CD4-positive, alpha-beta T cell treated with Interleukin-15 for 4 hours (primary cell): ENCODE measurements at regions not wholly inside any gene's neighbourhood (a gene's known extent, or its start where the extent isn't known, plus 50 kb on each side); places are given as distances from the start of the nearest gene placed in this dataset.
A peak's percentile ranks its signal among the peaks of the same experiment; 100 is the strongest.
"Not testable (repeated sequence)": the region's sequence is repeated elsewhere in the genome, so short reads cannot be mapped to it uniquely, and the experiment has no call there.

Experiments used
- DNase-seq: peaks from one replicate; pipeline ENCODE4 v3.0.0-alpha.2; 2020; ENCODE audit warnings: low spot score

DNA sequence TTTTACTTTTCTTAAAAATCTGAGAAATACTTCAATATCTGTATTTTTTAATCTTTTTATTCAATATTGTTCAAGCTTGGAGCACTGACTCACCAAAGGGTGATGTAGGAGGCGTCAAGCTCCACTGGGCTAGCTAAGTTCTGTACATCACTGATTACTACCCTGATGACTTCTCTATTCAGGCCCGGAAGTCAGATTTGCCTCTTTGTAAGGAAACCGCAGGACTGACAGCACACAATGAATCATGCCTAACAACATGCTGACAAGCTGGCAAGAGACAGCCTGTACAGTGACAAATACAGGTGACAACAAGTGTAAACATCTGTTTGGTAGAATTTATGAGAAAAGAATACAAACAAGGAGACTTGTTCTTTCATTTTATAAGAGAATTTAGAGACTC, 627.9 kb upstream of the RORB start:
- peak; percentile 25 for DNase-seq

GRCh38 chr9:73871636-73872035, 625.5 kb upstream of the RORB start:
- DNase-seq, result no peak

GRCh38 chr9:73872701-73873100, 624.4 kb upstream of the RORB start:
- DNase-seq, result no peak

- DNase-seq, result no peak
These were observed 617.0 kb upstream of the RORB start for GRCh38 chr9:73880101-73880500.

- DNase-seq, result no peak
These were observed 608.1 kb upstream of the RORB start for GRCh38 chr9:73889023-73889422.

GRCh38 chr9:73890685-73891277, 606.4 kb upstream of the RORB start:
- DNase-seq, result no peak

DNA sequence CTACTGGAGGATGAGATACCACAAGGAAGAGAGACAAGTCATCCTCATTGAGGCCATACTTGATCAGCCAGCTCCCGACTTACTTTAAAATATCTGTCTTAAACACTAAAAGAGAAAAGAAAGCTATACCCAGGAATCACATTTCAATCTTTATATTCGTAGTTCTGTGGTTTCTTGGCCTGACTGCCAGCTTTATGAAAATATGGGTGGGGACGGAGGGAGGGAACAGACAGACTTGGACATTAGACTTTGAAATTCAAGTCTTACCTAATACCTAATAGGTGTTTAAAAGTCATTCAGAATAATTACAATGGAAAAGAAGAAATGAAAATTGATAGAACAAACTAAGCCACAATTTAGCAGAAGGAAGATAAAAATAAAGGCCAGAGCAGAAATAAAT, 604.8 kb upstream of the RORB start:
- DNase-seq, result no peak

- DNase-seq, result no peak
These were observed 603.9 kb upstream of the RORB start for GRCh38 chr9:73893230-73893629.

DNA sequence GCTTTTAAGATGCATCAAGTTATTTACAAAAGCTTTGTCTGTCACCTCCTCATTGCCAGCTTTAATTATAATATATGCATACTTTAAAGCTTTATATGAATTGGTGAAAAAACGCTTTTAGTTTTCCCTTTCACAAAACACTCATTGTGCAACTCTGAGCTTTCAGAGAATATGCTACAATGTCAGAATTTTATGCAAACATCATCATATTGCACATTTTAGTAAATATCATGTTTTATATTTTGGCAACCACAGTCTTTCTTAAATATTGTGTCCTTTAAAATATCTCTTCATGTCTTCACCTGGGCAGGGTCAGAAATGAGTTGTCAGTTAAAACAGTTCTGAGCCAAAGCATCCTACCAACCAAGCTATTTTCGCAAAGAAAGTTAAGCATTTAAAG, 601.1 kb upstream of the RORB start:
- DNase-seq, result no peak

DNA sequence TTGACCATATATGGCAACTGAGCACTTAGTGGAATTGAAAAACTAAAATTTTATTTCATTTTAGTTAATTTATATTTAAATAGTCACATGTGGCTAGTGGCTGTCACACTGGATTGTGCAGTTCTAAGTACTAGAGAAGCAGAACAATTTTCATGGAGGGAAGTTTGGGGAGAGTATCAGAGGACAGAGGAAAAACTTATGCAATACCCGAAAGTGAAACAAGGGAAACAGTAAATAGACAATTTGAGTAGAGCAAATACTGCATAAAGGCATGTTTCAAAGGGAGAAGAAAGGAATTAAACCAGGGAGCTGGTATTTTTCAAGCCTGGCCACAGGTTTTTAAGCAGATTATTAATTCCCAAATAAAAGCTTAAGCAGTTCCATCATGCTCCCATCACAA, 590.5 kb upstream of the RORB start:
- DNase-seq, result no peak

DNA sequence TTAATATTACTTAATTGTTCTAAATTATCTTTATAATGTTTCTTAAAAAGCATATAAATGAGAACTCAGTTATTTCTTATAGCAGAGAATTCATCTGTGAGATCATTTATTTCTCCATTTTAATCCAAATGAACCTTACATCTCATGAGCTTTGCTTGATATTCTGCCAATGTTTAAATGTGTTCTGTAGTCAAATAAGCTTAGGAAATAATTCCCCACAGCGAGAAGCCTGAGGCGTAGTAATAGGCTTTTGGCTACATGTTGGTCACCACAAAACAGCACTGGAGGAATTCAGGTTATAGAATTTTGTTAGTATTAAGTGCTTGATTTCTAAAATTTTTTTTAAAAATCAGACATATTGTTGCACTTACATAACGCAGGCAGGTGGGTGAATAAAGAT, 585.3 kb upstream of the RORB start:
- DNase-seq, result no peak

DNA sequence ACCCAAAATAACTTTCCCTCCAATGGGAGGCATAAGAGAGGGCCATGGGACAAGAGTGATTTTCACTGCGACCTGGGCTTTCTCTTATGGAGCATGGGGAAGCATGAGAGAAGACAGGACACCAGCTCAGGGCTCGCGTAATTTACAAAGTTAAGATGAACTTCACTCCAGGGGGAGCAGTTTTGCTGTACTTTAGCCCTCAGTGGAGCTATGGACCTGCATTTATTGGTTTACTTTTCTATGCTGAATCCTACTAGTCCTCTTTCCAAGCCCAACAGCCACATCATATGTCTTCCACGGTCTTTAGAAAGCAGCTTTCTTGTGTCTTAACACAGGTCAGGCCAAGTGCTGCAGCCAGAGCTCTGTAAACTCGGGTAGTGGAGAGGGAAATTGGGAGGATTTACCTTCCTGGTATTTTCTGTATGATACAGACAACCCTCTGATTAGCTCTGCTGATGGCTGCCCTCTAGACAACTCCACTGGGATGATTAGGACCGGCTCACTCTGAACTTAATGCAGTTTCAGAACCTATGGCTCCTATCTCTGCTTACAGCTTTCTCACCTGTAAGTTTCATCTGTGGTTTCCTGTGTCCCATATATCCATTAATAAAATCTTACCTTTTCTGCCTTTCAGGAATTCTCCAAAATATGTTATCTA, 581.0 kb upstream of the RORB start:
- DNase-seq, result no peak

GRCh38 chr9:73919712-73920111, 577.4 kb upstream of the RORB start:
- DNase-seq, result no peak

GRCh38 chr9:73923796-73924195, 573.3 kb upstream of the RORB start:
- DNase-seq, result no peak

- DNase-seq, result no peak
These were observed 546.0 kb upstream of the RORB start for GRCh38 chr9:73951147-73951546.

- no peak for DNase-seq
These were observed 534.3 kb upstream of the RORB start for GRCh38 chr9:73962792-73963191.

- DNase-seq, result no peak
These were observed 527.2 kb upstream of the RORB start for GRCh38 chr9:73969936-73970335.

GRCh38 chr9:73976424-73976823, 520.7 kb upstream of the RORB start:
- not testable (repeated sequence) for DNase-seq

- no peak for DNase-seq
These were observed 517.3 kb upstream of the RORB start for GRCh38 chr9:73979894-73980264.

GRCh38 chr9:73980754-73981153, 516.4 kb upstream of the RORB start:
- no peak for DNase-seq

DNA sequence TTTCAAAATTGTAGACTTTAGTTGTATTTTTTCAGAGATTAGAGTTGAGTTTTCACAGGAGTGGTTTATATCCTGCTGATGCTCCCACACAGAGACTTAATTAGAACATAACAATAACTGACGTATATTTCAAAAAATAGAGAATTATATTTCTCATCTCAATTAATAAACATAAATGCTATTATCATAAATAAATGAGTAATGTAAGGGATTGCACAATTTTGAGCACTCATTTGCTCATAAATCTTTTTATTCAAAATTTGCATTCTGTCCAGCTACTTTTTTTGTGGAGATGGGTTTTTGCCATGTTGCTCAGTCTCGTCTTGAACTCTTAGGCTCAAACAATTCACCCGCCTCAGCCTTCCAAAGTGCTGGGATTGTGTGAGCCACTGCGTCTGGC, 515.7 kb upstream of the RORB start:
- no peak for DNase-seq

DNA sequence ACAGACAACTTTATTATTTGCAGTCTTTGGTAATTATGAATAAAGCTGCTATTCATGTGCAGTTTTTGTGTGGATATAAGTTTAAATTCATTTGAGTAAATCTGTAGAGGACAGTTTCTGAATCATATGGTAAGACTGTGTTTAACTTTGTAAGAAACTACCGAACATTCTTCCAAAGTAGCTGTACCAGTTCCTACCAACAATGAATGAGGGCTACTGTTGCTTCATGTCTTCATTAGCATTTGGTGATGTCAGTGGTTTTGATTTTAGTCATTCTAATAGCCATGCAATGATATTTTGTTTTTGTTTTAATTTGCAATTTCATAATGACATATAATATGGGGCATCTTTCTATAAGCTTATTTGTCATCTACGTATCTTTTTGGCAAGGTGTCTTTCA, 501.3 kb upstream of the RORB start:
- no peak for DNase-seq

DNA sequence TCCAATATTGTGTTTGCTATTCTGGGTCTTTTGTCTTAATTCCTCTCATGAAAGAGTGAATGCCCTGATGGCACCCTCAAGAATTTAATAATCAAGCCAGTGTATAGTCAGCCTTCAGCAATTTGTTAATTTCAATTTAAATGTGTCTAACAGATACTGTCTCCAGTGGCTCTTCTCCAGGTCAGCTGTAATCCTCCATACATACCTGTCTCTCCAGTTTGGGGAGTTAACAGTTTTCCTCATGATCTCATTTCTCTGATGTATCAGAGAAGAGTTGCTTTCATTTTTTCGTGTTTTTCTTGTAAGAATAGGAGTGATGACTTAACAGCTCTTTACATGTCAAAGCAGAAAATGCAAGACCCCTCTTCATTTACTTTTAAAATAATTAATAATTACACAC, 500.3 kb upstream of the RORB start:
- DNase-seq, result no peak

DNA sequence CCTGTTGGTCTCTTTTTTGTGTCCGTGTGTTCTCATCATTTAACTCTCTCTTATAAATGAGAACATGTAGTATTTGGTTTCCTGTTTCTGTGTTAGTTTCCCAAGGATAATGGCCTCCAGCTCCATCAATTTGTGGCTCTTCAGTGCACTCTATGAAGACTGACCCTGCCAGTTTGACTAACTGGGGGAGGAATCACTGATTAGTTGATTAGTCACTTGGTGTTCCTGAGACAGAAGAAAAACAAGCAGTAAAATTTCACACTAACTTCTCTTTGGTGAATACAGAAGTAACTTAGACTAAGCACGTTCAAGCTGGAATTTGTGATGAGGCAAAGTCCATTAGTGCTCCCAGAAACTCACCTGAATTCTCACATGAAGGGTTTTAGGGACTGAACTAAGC, 495.8 kb upstream of the RORB start:
- DNase-seq, result no peak
